GM23338 (cell line): ENCODE measurements at regions not wholly inside any gene's neighbourhood (a gene's known extent, or its start where the extent isn't known, plus 50 kb on each side); places are given as distances from the start of the nearest gene placed in this dataset.

Experiments
- CREB1 ChIP-seq: fragments of 250-450 bp; sonication (Bioruptor Pico); IDR thresholded peaks from 2 replicates; pipeline ENCODE4 v1.5.0; 2020; ENCODE audit warnings: low read depth, mild to moderate bottlenecking, moderate library complexity
- CTCF ChIP-seq, 2 experiments: fragments of 200-600 bp in 1 of 2; sonication (generic) in 1 of 2; conservative IDR thresholded peaks; 2 replicates each; pipeline versions ENCODE4 v1.5.1 to v1.6.1; 2016 to 2017; ENCODE audit warnings: antibody characterized with exemption in 2 of 2, low read depth in 2 of 2, mild to moderate bottlenecking in 2 of 2, moderate library complexity in 1 of 2
- EZH2 ChIP-seq: fragments of 200-600 bp; sonication (generic); IDR thresholded peaks from one replicate; pipeline ENCODE4 v1.8.0; 2017; ENCODE audit warnings: antibody characterized with exemption, mild to moderate bottlenecking, low read depth; ENCODE audit not compliant: unreplicated experiment
- EZH2phosphoT487 ChIP-seq: fragments of 200-600 bp; sonication (generic); IDR thresholded peaks from one replicate; pipeline ENCODE4 v1.8.1; 2018; ENCODE audit warnings: antibody characterized with exemption; ENCODE audit not compliant: unreplicated experiment
- JUNB ChIP-seq: IDR thresholded peaks from one replicate; pipeline ENCODE4 v1.6.1; 2016; ENCODE audit warnings: antibody characterized with exemption; ENCODE audit not compliant: unreplicated experiment
- NANOG ChIP-seq: IDR thresholded peaks from 2 replicates; pipeline ENCODE4 v1.6.1; 2016; ENCODE audit warnings: antibody characterized with exemption, borderline replicate concordance
- POLR2AphosphoS5 ChIP-seq: IDR thresholded peaks from 2 replicates; pipeline ENCODE4 v1.6.1; 2016; ENCODE audit warnings: antibody characterized with exemption, low read depth
- REST ChIP-seq: IDR thresholded peaks from one replicate; pipeline ENCODE4 v1.6.1; 2018; ENCODE audit warnings: antibody characterized with exemption; ENCODE audit not compliant: unreplicated experiment
- STAT1 ChIP-seq: IDR thresholded peaks from one replicate; pipeline ENCODE4 v1.6.1; 2016; ENCODE audit warnings: antibody characterized with exemption; ENCODE audit not compliant: unreplicated experiment
- ZNF114 ChIP-seq: fragments of 250-450 bp; sonication (Bioruptor Pico); IDR thresholded peaks from 2 replicates; pipeline ENCODE4 v1.5.0; 2020; ENCODE audit warnings: mild to moderate bottlenecking, moderate library complexity
- ZNF331 ChIP-seq: fragments of 250-450 bp; sonication (Bioruptor Pico); IDR thresholded peaks from 2 replicates; pipeline ENCODE4 v1.5.0; 2020; ENCODE audit warnings: low read depth, mild to moderate bottlenecking, moderate library complexity
- ZNF462 ChIP-seq: fragments of 250-450 bp; sonication (Bioruptor Pico); IDR thresholded peaks from 2 replicates; pipeline ENCODE4 v1.5.0; 2020; ENCODE audit warnings: mild to moderate bottlenecking, moderate library complexity

GRCh38 chr1:30160999-30161689, 562.2 kb downstream of the MATN1 start:
- TF ChIP-seq POLR2AphosphoS5 (no peak), CTCF (conservative IDR thresholded peaks at IDR 0.05; ENCODE audit: low read depth in 2 of 2) (no peak), REST (no peak), ZNF462 (CRISPR knock-in tag) (no peak), EZH2 (no peak), ZNF331 (CRISPR knock-in tag) (no peak), EZH2phosphoT487 (no peak), ZNF114 (CRISPR knock-in tag) (no peak), CREB1 (CRISPR knock-in tag) (no peak), JUNB (no peak), NANOG (no peak), STAT1 (no peak)
